Coronary artery (tissue), 2 donors: ENCODE measurements at regions not wholly inside any gene's neighbourhood (a gene's known extent, or its start where the extent isn't known, plus 50 kb on each side); places are given as distances from the start of the nearest gene placed in this dataset.

Experiments
- DNase-seq: peaks from one replicate; pipeline ENCODE4 v3.0.0-alpha.2; 2017; ENCODE audit warnings: low spot score
- H3K27ac ChIP-seq, 2 donors: fragments of 200-600 bp; sonication (generic); one replicate each; pipeline ENCODE4 v1.5.1; 2016 to 2019
- H3K4me3 ChIP-seq: fragments of 200-600 bp; sonication (generic); 2 replicates; pipeline ENCODE4 v1.5.1; 2016; ENCODE audit warnings: mild to moderate bottlenecking, moderate library complexity
- CTCF ChIP-seq: fragments of 200-600 bp; sonication (generic); IDR thresholded peaks from one replicate; pipeline ENCODE4 v1.5.1; 2019; ENCODE audit warnings: antibody characterized with exemption

GRCh38 chr13:40148742-40149141 is 493.3 kb downstream of the COG6 start:
- H3K4me3 ChIP-seq = no peak overlapping the region
- peak overlapping the region; percentile 75 for H3K27ac ChIP-seq
- no peak for DNase-seq
- TF ChIP-seq CTCF = no peak

GRCh38 chr13:40149611-40150274 is 494.3 kb downstream of the COG6 start:
- peak overlapping the region; percentile 75 for H3K27ac ChIP-seq
- H3K4me3 ChIP-seq = no peak overlapping the region
- no peak for DNase-seq
- no peak for TF ChIP-seq CTCF

GRCh38 chr13:40151673-40152072 is 496.2 kb downstream of the COG6 start:
- no peak for DNase-seq
- no peak for TF ChIP-seq CTCF
- H3K27ac ChIP-seq = no peak overlapping the region
- H3K4me3 ChIP-seq = no peak overlapping the region

GRCh38 chr13:40152145-40152544 is 496.7 kb downstream of the COG6 start:
- TF ChIP-seq CTCF = no peak
- H3K27ac ChIP-seq = no peak overlapping the region
- H3K4me3 ChIP-seq = no peak overlapping the region
- no peak for DNase-seq

- no peak for TF ChIP-seq CTCF
- DNase-seq = no peak
- no peak overlapping the region for H3K27ac ChIP-seq
- no peak overlapping the region for H3K4me3 ChIP-seq
Measured at GRCh38 chr13:40152922-40153321, 497.5 kb downstream of the COG6 start.

GRCh38 chr13:40153516-40153915 is 498.1 kb downstream of the COG6 start:
- Histone ChIP-seq H3K27ac (no peak overlapping the region), H3K4me3 (no peak overlapping the region)
- TF ChIP-seq CTCF = no peak
- DNase-seq = no peak

GRCh38 chr13:40155201-40155600 is 499.7 kb downstream of the COG6 start:
- H3K27ac ChIP-seq = no peak overlapping the region
- TF ChIP-seq CTCF = no peak
- DNase-seq = no peak
- no peak overlapping the region for H3K4me3 ChIP-seq
